Immature natural killer cell (primary cell): ENCODE measurements at regions not wholly inside any gene's neighbourhood (a gene's known extent, or its start where the extent isn't known, plus 50 kb on each side); places are given as distances from the start of the nearest gene placed in this dataset.
"Not testable (repeated sequence)": the region's sequence is repeated elsewhere in the genome, so short reads cannot be mapped to it uniquely, and the experiment has no call there.

Experiments
- DNase-seq, 3 donors: peaks; one replicate each; pipeline ENCODE4 v3.0.0; 2022; ENCODE audit warnings: mixed read lengths in 1 of 3
- H3K27ac Mint-ChIP-seq, 6 donors: one replicate each; pipeline ENCODE4 v1.8.0; 2020; ENCODE audit warnings: mixed read lengths in 6 of 6, mild to moderate bottlenecking in 5 of 6, inconsistent platforms in 4 of 6, moderate library complexity in 3 of 6
- H3K27me3 Mint-ChIP-seq, 3 donors: one replicate each; pipeline ENCODE4 v1.8.0; 2020 to 2021; ENCODE audit warnings: low read depth in 3 of 3, mild to moderate bottlenecking in 3 of 3, mixed read lengths in 3 of 3, moderate library complexity in 3 of 3, inconsistent platforms in 1 of 3
- H3K36me3 Mint-ChIP-seq, 3 donors: one replicate each; pipeline ENCODE4 v1.8.0; 2020; ENCODE audit warnings: mixed read lengths in 3 of 3, inconsistent platforms in 2 of 3, mild to moderate bottlenecking in 2 of 3
- H3K4me1 Mint-ChIP-seq, 2 donors: one replicate each; pipeline ENCODE4 v1.8.0; 2020; ENCODE audit warnings: inconsistent platforms in 2 of 2, mild to moderate bottlenecking in 2 of 2, mixed read lengths in 2 of 2, moderate library complexity in 1 of 2
- H3K4me3 Mint-ChIP-seq, 5 donors: one replicate each; pipeline ENCODE4 v1.8.0; 2020; ENCODE audit warnings: mild to moderate bottlenecking in 5 of 5, mixed read lengths in 5 of 5, inconsistent platforms in 3 of 5, moderate library complexity in 3 of 5
- H3K9me3 Mint-ChIP-seq, 6 donors: one replicate each; pipeline ENCODE4 v1.8.0; 2020; ENCODE audit warnings: mild to moderate bottlenecking in 6 of 6, mixed read lengths in 6 of 6, inconsistent platforms in 4 of 6, moderate library complexity in 3 of 6

DNA sequence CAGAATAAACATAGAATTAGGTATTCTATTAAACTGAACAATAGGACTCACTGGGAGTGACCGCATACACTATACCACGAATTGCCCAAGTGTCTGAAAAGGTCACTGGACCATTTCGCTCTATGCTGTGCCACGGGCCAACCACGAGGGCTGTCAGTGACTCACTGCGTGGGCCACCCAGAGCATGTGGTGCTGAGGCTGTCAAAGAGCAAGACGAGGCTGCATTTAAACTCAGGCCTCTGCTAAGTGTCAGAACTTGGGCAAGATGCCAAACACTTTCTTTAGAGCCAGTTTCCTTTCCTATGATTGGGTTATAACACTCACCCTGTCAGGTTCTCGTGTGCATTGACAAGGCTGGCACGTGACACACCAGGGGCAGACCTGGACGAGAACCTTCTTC is 97.5 kb downstream of the SH3YL1 start:
- H3K36me3 Mint-ChIP-seq: peaks cover 0 to 6% (median 4%) of the 10 kb centered on the region in 3 donors
- H3K4me1 Mint-ChIP-seq: peaks cover 34 to 38% of the 10 kb centered on the region in 2 donors
- peak; percentile 32 to 45 (median 44) for DNase-seq
- H3K27ac Mint-ChIP-seq: peak overlapping the region in 4 of 6 donors; percentile 9 to 84 (median 57)
- peak overlapping the region in 1 of 5 donors; percentile 27 for H3K4me3 Mint-ChIP-seq
- peaks cover 2 to 8% (median 2%) of the 10 kb centered on the region in 3 donors for H3K27me3 Mint-ChIP-seq
- peaks cover 0 to 2% (median 0%) of the 10 kb centered on the region in 6 donors for H3K9me3 Mint-ChIP-seq

- Mint-ChIP-seq H3K4me1 (peaks cover 36 to 38% of the 10 kb centered on the region in 2 donors), H3K36me3 (peaks cover 0 to 6% (median 4%) of the 10 kb centered on the region in 3 donors), H3K27ac (peak overlapping the region in 1 of 6 donors; percentile 41), H3K4me3 (no peak overlapping the region), H3K9me3 (peaks cover 0 to 2% (median 0%) of the 10 kb centered on the region in 6 donors), H3K27me3 (peaks cover 2 to 13% (median 3%) of the 10 kb centered on the region in 3 donors)
- DNase-seq: no peak
Observed at GRCh38 chr2:165530-165929, 98.3 kb downstream of the SH3YL1 start.

- Mint-ChIP-seq H3K4me1 (peaks cover 38% of the 10 kb centered on the region in 2 donors), H3K27me3 (peaks cover 4 to 24% (median 9%) of the 10 kb centered on the region in 3 donors), H3K36me3 (peaks cover 0 to 6% (median 0%) of the 10 kb centered on the region in 3 donors), H3K9me3 (peaks cover 0 to 2% (median 0%) of the 10 kb centered on the region in 6 donors), H3K4me3 (peak overlapping the region in 4 of 5 donors; percentile 44 to 63 (median 52)), H3K27ac (peak overlapping the region in 3 of 6 donors; percentile 17 to 55 (median 26))
- DNase-seq: no peak
Observed at GRCh38 chr2:162473-163382, 101.1 kb downstream of the SH3YL1 start.

- H3K27me3 Mint-ChIP-seq: peaks cover 4 to 24% (median 10%) of the 10 kb centered on the region in 3 donors
- no peak overlapping the region for H3K4me3 Mint-ChIP-seq
- H3K36me3 Mint-ChIP-seq: peaks cover 0 to 6% (median 0%) of the 10 kb centered on the region in 3 donors
- peaks cover 30 to 33% of the 10 kb centered on the region in 2 donors for H3K4me1 Mint-ChIP-seq
- peaks cover 0 to 2% (median 0%) of the 10 kb centered on the region in 6 donors for H3K9me3 Mint-ChIP-seq
- no peak overlapping the region for H3K27ac Mint-ChIP-seq
- DNase-seq: no peak
Observed at GRCh38 chr2:161729-162128, 102.1 kb downstream of the SH3YL1 start.

DNA sequence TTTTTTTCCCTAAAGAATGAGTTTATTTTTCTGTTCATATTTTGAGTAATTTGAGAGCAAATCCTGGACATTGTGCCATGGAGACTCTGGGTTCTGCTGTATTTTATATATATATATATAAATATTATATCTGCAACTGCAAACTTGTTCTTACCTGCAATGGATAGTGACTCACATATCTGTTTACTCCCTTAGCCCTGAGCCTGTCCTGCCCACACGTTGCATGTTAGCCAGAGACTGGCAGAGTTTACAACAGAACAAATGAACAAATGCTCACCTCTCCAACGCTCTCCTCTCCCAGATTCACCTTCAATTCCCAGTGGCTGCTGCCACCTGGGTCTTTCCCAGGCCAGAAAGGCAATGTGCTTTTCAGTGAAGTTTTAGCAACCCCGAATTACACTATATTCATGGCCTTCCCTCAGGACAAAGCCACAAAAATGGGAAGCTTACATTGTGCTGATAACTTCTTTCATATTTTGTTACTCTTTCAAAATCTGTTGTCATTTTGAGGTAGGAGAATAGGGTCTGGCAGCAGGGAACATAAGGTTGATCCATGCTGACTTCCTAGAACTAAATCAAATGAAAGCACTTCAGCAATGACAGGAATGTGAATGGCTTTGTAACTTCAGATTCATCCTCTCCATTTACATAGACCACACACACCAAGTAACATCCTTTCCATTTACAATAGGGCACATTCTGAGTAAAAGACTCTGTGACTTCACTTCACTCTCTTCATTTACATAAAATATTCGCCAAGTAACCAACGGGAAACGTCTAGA is 105.4 kb upstream of the FAM110C start:
- peaks cover 0 to 2% (median 1%) of the 10 kb centered on the region in 3 donors for H3K27me3 Mint-ChIP-seq
- no peaks in the 10 kb centered on the region for H3K9me3 Mint-ChIP-seq
- H3K27ac Mint-ChIP-seq: peak overlapping the region in 1 of 6 donors; percentile 42
- DNase-seq: no peak
- H3K4me3 Mint-ChIP-seq: no peak overlapping the region
- no peaks in the 10 kb centered on the region for H3K36me3 Mint-ChIP-seq
- H3K4me1 Mint-ChIP-seq: peaks cover 44 to 52% of the 10 kb centered on the region in 2 donors

DNA sequence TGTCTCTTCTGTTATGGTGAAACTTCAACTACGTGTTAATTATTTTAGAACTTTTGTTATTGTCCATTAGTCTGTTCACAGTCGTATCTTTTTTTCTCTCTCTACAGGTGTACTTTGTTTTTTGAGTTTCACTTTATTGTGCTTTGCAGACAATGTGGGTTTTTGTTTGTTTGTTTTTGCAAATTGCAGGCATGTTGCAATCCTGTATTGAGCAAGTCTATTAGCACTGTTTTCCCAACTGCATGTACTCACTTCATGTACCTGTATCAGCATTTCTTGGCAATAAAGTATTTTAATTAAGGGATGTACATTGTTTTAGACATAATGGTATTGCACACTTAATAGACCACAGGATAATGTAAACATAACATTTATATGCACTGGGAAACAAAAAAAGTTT is 99.1 kb upstream of the FAM110C start:
- peak overlapping the region in 1 of 6 donors; percentile 5 for H3K27ac Mint-ChIP-seq
- peaks cover 43 to 51% of the 10 kb centered on the region in 2 donors for H3K4me1 Mint-ChIP-seq
- H3K36me3 Mint-ChIP-seq: no peaks in the 10 kb centered on the region
- no peak for DNase-seq
- peaks cover 1 to 10% (median 9%) of the 10 kb centered on the region in 3 donors for H3K27me3 Mint-ChIP-seq
- peak overlapping the region in 1 of 5 donors; percentile 4 for H3K4me3 Mint-ChIP-seq
- H3K9me3 Mint-ChIP-seq: no peaks in the 10 kb centered on the region

DNA sequence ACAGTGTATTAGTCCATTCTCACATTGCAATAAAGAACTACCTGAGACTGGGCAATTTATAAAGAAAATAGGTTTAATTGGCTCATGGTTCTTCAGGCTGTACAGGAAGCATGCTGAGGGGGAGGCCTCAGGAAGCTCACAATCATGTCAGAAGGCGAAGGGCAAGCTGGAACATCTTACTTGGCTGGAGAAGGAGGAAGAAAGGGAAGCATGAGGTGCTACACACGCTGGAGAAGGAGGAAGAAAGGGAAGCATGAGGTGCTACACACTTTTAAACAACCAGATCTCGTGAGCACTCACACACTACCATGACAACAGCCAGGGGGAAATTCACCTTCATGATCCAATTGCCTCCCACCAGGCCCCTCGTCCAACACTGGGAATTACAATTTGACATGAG is 95.3 kb upstream of the FAM110C start:
- Mint-ChIP-seq H3K9me3 (no peaks in the 10 kb centered on the region), H3K27me3 (peaks cover 2 to 15% (median 10%) of the 10 kb centered on the region in 3 donors), H3K36me3 (no peaks in the 10 kb centered on the region), H3K4me1 (peaks cover 14% of the 10 kb centered on the region in 2 donors), H3K4me3 (no peak overlapping the region), H3K27ac (no peak overlapping the region)
- no peak for DNase-seq

DNA sequence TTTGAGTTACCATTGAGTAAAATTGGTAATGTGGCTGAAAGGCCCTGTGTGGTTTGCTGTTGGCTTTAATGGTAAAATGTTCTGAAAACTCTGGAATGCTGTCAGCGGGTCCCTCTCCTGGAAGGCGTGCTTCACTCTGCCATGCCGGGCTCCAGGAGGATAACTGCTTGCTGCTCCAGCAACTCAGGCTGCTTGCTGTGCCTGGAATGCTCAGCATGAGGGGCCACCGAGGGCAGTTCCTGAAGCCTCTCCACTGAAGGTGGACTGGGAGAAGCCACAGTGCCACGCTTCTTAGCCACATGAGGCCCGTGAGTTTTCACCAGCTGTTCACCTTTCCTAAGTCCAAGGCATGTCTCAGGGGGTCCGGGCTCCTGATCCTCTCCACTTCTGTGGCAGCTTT is 90.4 kb upstream of the FAM110C start:
- Mint-ChIP-seq H3K36me3 (peaks cover 0 to 6% (median 4%) of the 10 kb centered on the region in 3 donors), H3K27ac (no peak overlapping the region), H3K4me1 (peaks cover 0 to 2% of the 10 kb centered on the region in 2 donors), H3K9me3 (no peaks in the 10 kb centered on the region), H3K4me3 (no peak overlapping the region), H3K27me3 (peaks cover 2 to 13% (median 8%) of the 10 kb centered on the region in 3 donors)
- no peak for DNase-seq

- no peak for DNase-seq
- peaks cover 0 to 6% (median 4%) of the 10 kb centered on the region in 3 donors for H3K36me3 Mint-ChIP-seq
- H3K9me3 Mint-ChIP-seq: no peaks in the 10 kb centered on the region
- no peak overlapping the region for H3K27ac Mint-ChIP-seq
- peaks cover 4 to 10% (median 9%) of the 10 kb centered on the region in 3 donors for H3K27me3 Mint-ChIP-seq
- H3K4me1 Mint-ChIP-seq: peaks cover 0 to 2% of the 10 kb centered on the region in 2 donors
- no peak overlapping the region for H3K4me3 Mint-ChIP-seq
Observed at GRCh38 chr2:133675-134593, 87.6 kb upstream of the FAM110C start.

GRCh38 chr2:126769-127168 is 80.5 kb upstream of the FAM110C start:
- H3K9me3 Mint-ChIP-seq, H3K27me3 Mint-ChIP-seq, H3K36me3 Mint-ChIP-seq, H3K27ac Mint-ChIP-seq, DNase-seq, H3K4me3 Mint-ChIP-seq, H3K4me1 Mint-ChIP-seq: not testable (repeated sequence)

GRCh38 chr2:124241-124880 is 78.1 kb upstream of the FAM110C start:
- Mint-ChIP-seq H3K9me3 (no peaks in the 10 kb centered on the region), H3K27me3 (peaks cover 0 to 7% (median 7%) of the 10 kb centered on the region in 3 donors), H3K4me1 (no peaks in the 10 kb centered on the region), H3K4me3 (no peak overlapping the region), H3K36me3 (no peaks in the 10 kb centered on the region), H3K27ac (no peak overlapping the region)
- DNase-seq: no peak

DNA sequence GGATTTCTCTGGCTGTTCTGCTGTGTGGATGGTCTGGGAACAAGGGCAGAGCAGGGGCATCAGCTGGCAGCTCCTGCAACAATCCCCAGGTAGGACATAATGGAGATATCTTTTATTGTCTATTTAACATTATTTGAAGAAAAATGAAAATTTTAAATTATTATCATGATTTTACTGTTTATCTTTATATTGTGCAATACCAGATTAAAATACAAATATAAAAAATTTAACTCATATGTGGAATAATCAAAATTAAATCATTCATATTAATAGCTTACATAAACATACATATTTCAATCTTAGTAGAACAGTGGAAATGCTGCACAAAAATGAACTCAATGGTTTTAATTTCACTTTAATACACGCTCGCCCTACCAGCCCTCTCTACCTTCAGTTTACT is 70.6 kb upstream of the FAM110C start:
- H3K4me3 Mint-ChIP-seq: no peak overlapping the region
- DNase-seq: no peak
- peaks cover 0 to 3% of the 10 kb centered on the region in 2 donors for H3K4me1 Mint-ChIP-seq
- no peaks in the 10 kb centered on the region for H3K9me3 Mint-ChIP-seq
- peaks cover 0 to 11% (median 3%) of the 10 kb centered on the region in 3 donors for H3K27me3 Mint-ChIP-seq
- H3K27ac Mint-ChIP-seq: no peak overlapping the region
- no peaks in the 10 kb centered on the region for H3K36me3 Mint-ChIP-seq
